ENCODE measurements at regions not wholly inside any gene's neighbourhood (a gene's known extent, or its start where the extent isn't known, plus 50 kb on each side); places are given as distances from the start of the nearest gene placed in this dataset.

DNA sequence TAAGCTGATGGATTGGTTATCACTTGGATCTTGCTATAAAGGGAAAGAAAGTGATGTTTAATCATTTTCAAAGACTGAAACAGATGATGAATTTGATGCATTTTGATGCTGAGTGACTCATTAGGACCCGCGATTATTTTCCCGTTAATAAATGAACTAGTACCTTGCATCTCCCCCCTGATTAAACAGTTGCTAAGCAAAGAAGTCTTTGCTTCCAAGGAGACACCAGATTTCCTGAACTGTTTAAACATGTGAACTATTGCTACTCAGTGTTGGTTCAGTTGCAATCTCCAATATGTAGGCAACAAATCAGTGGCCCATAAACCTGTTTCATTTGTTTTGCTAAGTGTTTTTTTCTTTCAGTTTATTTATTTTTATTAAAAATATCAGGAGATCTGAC, 375.2 kb downstream of the AACS start:
- no peak for DNase-seq

DNA sequence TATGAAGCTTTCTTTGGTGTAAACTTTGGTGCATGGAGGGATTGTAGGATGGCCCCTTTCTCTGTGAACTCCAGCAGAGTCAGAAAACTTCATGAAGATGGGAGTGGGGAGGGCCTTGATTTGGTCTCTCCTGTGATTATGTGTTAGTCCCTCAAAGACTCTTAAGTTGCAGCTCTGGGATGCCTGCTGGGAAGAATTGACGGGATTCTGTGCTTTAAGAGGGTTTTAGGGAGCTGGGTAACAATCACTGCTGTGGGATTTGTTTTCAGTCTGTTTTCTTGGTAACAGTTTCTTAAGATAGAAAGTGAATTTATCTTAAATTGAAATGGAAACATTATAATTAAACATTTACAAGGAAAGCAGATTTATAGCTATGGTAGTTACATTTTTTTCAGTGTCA, 378.1 kb downstream of the AACS start:
- DNase-seq = no peak

DNA sequence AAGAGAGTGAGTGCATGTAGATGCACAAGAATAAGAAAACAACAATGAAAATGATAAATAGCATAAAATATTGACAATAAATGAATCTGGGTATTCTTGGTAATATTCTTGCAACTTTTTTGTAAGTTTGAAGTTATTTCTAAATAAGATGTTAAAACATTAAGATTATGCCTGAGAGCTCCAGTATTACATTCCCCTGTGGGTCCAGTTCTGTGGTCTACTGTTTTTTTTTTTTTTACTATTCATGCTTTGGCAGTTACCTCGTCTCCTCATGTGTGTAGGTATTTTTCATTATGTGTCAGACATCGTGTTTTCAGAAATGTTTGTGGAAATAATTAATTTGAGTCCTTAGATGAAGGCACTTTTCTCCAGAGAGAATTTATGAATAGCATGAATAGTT, 386.2 kb downstream of the AACS start:
- no peak for DNase-seq

DNA sequence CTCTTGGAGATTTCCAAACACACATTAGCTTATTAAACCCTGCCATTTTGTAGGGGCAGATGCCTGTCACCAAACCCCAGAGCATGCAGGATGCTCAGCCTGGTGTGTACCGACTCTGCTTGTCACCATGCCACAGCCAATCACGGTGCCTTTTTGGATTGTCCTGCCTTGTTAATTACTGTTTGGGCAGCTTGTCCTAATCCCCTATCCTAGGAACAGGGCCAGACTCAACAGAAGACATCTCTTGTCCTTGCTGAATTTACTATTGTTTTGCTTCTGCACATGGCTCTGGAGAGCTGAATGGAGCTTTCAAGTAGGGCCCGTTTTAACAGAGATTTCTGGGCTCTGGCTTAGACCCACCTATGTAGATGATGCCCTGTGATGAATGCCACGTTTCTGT, 388.5 kb downstream of the AACS start:
- DNase-seq = no peak

DNA sequence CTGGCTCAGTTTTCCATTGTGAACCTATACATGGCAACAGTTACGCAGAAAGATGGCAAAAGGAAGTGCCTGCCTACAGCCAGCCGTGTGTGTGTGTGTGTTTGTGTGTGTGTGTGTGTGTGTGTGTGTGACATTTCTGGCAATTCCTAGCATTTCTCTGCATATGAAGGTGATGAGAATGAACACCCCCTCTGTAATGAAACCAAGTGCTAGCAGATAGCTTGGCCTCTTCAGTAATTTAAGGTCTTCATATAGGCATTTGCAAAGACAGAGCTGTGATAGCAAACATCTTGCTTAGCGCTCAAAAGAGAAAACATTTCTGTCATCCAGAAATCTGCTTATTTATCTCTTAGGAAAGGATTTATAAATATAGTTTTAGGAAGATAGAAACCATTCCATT, 389.1 kb downstream of the AACS start:
- no peak for DNase-seq

DNA sequence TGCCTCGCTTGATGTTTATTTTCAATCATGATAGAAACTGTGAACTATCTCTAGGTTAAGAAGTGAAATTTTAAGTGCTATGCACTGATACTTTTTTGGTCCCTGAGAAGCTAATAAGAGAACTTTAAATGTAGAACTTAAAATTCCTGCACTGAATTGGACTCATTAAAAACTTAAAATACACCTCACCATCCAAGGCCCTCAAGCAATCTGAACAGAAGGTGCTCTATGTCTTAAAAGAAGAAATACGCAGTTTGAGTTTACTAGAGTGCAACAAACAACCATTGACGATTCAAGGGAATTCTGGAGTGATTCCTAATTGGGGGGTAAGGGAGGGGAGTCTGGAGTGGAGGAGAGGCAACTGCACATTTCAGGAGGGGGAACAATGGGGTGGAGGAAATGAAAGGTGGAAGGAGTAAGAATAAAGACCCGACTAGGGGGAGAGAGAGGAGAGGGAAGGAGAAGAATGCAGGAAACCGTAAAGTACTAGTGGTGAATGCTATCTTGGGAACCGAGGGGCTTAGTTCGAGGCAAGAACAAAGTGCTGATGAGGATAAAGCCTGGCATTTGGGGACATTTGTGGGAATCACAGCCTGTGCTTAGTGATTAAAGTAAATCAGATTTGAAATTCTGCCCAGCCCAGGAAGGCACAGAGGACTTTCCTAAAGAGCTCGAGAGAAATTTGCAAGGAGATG, 389.7 kb downstream of the AACS start:
- no peak for DNase-seq

DNA sequence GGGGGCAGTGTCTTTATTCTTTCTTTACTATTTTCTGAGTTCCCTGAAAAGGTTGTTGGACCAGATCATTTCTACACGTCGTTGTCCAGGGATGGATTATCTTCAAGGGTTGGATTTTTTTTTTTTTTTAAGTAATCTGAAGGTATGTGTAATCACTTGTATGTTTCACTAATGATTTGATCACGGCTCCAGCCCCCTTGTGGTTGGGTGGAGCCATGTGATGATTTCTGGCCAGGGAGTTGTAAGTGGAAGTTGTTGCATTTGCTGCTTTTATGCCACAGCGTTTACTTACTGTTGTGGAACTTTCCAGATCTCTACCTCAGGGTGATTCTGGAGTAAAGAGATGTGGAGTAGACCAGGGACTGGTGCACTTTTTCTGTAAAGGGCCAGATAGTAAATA, 390.3 kb downstream of the AACS start:
- no peak for DNase-seq

DNA sequence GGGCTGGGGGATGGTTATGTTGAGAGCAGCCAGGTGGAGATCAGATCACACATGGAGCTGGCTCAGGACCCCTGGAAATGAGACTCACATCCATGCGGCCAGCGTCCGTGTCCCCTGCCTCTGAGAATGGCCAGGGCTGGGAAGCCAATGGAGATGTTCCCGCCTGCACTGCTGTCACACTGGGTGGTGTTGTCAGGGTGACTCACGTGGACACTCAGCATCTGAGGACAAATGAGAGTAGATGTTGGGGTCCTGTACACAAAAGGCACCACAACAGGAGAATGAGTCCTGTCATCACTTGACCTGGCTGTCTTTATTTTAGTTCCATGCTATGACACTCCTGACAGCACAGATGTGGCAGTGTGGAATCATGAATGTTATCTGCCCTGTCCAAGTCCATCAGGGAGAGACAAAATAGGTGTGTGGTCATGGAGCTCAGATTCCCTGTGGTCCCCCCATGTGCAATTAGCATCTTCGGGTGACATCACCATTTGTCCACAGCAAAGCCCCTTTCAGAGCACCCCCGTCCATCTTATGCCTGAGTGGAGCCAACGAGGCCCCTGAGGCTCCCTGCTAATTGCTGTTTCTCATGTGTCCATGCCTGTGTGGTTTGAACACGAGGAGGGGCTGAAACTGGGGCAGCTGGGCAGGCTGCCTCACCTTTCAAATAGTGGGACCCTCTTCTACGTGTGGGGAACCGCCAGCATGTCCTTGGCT, 393.5 kb downstream of the AACS start:
- DNase-seq = no peak

DNA sequence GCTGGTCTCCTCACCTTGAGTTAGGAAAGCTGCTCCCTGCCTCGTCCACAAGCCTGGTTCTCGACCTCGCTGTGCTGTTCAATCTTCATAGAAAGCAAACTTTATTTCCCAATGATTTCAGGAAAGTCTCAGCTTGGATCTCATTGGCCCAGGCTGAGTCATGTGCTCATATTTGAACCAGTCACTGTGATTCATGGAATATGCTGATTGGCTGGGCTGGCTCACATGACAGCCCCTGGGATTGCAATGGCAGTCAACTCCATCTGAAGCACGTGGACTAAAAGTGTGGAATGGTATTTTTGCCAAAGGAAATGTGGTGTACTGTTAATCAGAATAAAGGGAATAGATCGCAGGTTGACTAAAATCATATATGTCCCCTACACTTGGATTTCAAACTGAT, 396.6 kb downstream of the AACS start:
- DNase-seq = no peak

DNA sequence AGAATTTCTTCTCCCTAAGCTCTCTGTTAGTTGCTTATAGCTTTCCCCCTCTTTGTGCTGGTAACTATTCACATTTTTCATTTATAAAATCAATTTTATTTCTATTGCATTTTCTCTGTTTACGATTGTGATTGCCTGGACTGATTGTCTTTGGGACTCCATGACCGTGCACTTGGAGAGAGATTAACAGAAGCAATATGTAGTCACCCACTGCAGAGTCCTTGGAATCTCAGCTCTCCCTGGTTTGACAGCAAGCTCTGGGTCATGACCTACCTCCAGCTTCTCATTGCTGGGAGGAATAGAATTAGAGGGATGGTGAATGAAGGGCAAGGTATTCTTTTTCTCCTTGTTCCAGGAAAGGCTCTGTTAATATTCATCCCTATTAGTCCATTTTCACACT, 398.2 kb downstream of the AACS start:
- no peak for DNase-seq

DNA sequence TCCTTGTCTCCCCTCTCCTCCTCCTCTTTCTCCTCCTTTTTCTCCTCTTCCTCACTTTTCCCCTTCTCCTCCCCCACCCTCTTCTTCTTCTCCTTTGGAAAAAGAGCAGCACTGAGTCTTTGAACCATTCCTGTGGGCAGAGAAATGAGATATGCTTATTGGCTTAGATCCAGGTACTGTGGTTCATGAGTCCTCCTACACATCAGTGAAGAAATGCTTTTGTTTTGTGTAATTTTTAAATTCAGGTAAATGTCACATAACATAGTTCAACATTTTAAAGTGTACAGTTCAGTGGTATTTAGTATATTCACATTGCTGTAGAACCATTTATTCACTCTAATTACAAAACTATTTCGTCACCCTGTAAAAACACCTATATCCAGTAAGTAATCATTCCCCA, 402.1 kb downstream of the AACS start:
- DNase-seq = no peak

DNA sequence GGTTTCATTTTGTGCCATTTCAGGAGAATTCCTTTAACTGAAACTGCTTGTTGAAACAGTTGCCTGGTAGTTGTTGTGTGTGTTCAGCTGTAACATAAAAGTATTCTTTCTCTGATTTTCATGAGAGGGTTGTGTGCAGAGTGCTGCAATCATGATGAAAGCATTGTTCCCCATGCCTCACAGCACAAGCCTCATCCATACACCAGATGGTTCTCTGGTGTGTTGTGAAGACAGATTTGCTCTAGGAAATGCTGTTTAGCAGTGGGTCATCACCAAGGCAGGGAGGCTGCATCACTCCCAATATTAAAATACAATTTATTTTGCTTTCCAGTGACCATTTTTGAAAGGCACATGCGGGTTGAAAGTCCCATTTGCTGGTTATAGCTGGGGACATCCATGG, 404.4 kb downstream of the AACS start:
- DNase-seq = no peak

DNA sequence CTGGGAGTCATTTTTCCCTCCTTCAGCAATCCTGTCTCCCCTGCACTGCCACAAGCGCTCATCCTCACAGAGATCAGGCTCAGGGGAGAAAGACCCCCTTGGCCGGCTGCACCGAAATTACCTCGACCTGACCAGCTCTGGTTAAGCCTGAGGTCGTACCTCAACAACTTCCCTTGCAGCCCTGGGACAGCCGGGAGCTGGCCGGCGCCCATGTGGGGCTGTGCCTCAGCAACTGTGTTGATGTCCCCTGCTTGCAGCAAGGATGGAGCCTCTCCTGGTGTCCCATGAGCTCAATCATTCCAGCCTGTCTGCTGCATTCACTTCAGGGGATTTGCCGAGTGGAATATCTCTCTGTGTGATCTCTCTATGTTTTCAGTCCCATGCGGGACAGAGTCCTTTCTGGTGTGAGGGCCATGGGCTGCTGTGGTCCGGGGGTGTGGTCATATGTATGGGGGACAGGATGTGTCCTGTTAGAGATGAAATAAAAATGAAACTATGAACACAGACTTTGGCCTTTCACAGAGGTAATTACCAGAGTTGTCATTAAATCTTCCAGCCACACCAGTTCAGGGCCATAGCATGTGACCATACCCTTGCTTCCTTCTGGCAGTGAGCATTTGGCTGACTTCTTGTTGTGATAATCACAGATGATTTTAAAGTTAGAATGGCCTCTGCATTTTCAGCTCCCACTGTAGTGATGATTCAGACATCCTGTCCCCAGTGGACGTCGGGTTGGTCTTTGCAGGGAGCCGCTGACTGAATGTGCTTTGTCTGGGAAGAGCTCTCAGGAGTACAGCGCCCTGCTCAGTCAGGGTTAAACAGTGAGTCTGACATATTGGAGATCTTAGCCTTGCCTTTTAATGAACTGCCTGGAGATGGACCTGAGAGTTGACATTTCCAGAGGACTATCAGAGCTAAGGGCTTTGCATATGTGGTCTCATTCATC, 405.9 kb downstream of the AACS start:
- DNase-seq = no peak

DNA sequence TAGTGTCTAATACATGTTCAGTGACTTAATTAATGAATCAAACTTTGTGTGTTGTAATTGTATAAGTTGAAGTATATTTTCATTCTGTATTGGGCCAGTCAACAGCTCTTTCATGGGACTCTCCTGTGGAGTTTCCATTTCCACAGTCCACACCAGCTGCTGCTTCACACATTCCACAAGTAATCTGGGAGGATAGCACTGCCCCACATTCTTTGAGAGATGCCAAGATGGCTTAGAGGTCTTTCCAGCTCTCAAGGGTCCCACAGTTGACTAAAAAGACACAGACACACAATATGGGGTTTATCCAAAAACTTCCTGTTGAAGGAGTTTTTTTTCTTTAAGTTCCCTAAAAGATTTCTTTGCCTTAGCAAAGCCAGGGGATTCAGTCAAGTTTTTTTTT, 408.3 kb downstream of the AACS start:
- DNase-seq = no peak

DNA sequence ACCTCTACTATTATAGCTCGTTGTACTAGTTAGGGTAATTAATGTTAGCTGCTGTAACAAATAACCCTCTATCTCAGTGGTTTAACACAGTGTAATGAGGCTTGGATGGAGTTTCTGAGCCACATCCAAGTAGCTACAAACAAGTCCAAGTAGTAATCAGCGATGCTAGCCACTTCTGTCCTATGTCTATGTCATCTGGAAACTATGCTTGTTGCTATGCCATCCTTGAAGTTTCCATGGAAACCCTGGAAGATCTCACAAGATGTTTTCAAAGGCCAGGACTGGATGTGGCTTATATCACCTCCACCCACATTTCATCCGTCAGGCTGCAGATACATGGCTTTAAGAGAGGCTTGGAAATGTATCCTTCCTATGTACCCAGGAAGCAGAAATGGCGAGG, 422.1 kb downstream of the AACS start:
- DNase-seq = no peak

DNA sequence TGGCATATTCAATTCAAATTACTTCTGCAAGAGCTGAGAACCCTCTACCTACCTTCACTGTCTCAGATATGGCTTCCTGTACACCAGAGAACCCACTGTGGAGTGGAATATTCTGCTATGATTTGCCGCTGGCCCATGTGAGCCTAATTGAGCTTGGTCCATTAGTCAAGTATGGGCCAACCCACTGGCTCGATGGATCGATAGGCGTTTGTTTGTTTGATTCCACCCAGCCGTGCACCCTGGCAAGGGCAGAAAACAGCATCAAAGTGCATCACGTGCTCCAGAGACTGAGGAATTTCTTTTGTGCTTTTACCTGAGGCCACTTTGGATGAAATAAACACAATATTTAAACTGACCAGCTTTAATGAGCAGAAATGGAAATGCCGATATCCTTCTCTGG, 426.3 kb downstream of the AACS start:
- DNase-seq = no peak

DNA sequence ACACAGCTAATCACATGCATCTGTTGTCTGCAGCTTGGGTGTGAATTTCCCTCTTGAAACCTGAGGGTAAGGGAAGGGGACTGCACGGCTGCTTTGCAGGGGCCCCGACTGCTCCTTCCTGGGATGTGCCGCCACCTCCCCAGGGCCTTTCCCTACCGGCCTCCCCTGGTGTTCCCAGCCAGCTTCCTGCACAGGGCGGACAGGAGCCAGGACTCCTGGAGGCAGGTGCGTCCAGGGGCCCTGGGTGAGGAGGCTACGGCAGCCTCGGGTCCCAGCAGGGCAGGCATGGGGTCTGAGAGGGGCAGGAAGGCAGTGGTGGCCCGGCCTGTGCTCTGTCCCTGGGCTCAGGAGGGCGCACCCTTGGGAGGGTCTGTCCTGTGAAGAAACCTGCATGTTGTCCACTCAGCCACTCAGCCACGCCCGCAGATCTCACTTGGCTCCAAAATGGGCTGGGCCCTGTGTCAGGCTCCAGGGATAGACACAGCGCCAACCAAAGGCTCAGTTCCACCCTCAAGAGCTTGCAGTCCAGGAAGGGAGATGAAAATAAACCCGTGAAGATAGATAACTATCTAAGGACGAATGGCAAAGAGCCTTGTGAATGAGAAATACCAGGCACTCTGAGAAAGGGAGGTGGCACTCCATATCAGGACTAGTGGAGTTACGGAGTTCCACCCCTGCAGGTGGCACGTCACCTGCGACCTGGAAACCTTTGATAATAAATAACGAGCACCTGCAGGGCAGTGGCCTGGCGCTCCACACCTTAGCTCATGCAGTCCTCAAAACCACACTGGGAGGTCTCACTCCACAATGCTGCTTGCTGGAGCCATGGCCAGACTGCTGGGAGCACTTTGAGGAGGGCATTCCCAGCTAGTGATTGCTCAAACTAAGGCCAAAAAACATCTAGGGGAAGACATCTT, 427.4 kb downstream of the AACS start:
- no peak for DNase-seq

DNA sequence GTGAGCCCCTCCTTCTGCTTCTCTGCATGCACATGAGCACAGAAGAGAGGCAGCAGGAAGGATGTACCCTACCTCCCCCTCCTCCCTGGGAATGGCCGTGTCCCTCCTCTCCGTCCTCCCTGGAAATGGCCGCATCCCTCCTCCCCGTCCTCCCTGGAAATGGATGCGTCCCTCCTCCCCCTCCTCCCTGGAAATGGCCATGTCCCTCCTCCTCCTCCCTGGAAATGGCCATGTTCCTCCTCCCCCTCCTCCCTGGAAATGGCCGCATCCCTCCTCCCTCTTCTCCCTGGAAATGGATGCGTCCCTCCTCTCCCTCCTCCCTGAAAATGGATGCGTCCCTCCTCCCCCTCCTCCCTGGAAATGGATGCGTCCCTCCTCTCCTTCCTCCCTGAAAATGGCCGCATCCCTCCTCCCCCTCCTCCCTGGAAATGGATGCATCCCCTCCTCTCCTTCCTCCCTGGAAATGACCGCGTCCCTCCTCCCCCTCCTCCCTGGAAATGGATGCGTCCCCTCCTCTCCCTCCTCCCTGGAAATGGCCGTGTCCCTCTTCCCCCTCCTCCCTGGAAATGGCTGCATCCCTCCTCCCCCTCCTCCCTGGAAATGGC, 428.6 kb downstream of the AACS start:
- DNase-seq = no peak

DNA sequence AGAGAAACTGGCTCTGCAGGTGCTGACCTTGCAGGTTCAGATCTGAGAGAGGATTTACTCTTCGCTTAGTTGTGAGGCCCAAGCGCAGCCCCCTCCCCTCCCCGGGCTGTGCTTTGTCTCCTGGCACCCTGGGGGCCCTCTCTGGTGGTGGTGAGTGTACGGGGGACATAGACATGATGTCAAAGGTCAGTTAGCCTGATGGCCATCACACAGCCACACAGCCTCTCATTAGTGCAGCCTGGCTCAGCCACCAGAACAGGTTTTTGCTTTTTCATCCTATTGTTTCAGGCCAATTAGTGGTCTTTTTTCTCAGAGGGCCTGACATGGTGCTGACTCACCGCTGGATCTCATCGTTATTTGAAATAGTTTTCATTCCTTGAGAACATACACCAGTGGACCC, 437.9 kb downstream of the AACS start:
- DNase-seq = no peak

DNA sequence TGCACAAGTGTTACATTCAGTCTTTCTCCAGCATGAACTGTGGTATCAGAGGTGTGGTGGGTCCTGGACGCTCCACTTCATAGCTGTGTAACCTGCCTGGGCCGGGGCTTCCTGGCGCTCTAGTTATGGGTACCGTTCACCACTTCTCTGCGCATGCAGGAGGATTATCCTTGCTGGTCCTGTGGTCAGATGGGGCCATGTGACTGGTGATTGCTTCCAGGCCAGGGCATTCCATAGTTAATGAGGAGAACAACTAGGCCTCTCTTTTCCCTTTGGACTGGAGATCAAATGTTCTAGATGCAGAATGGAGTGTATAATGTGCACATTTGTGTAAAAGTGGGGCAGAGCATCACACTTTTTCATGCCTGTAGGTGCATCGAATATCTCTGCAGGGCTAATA, 444.0 kb downstream of the AACS start:
- no peak for DNase-seq

DNA sequence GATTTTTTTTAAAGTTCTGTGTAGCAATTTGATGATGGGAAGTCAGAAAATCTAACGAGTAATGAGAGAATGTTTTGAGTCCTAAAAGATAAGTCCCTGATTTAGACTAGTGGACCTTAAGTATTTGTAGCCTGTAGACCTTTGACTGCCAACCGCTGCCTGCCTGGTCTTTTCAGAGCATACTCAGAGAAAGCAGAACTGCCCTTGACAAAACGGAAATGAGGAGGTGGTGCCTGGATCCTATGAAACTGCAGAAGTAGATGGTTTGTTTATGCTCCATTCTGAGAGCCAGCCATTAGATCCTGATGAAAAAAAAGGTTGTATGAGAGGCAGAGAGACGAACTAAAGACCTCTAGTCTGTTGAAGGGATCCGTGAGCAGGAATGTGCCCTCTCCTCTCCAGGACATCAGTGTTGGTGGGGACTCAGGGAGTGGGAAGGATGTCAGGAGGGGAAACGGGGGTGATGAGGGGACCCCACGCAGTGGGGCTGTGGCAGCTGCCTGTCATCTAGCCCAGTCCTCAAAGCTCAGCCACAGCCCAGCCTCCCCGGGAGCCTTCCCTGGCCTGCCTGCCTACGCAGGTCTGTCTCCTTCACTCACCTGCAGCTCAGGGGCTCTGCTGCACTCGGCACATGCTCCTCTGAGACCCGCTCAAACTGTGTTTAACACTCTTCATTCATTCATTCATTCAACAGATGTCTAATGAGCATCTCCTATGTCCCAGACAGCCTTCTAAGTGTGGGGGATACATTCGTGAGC, 447.5 kb downstream of the AACS start:
- DNase-seq = no peak

DNA sequence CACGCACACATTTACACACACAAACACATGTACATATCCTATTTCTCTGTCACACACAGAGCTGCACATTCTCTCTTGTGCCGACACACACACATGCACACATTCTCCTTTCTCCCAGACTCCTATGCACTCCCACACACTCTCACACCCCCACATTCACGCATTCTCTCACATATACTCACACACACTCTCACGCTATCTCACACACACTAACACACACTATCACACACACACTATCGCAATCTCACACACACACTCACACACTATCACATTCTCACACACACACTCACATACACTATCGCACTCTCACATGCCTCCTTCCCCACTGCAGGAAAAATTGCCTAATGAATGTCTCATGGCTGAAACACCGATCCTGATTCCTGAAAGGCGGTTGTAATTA, 450.7 kb downstream of the AACS start:
- DNase-seq = no peak
